ENCODE measurements at regions not wholly inside any gene's neighbourhood (a gene's known extent, or its start where the extent isn't known, plus 50 kb on each side); places are given as distances from the start of the nearest gene placed in this dataset.
"Not testable (repeated sequence)": the region's sequence is repeated elsewhere in the genome, so short reads cannot be mapped to it uniquely, and the experiment has no call there.

DNA sequence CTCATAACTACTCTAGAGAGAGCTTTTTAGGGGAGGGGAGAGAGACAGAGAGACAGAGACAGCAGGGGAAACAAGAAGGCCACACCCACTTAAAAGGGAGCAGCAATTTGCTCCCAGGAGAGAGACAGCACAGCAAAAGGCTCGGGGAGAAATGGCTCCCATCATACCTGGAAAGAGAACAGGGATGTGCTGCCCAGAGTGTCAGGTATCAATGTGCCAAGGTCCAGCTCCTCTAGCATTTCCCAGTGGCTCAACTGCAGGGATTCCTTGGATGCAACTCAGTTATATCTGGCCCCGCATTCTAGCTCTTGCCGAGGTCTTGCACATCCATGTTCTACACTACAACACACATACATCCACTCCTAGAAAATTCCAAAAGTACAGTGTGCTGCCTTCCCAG lies 304.0 kb upstream of the CDYL start:
- TF ChIP-seq, protein P1, sequence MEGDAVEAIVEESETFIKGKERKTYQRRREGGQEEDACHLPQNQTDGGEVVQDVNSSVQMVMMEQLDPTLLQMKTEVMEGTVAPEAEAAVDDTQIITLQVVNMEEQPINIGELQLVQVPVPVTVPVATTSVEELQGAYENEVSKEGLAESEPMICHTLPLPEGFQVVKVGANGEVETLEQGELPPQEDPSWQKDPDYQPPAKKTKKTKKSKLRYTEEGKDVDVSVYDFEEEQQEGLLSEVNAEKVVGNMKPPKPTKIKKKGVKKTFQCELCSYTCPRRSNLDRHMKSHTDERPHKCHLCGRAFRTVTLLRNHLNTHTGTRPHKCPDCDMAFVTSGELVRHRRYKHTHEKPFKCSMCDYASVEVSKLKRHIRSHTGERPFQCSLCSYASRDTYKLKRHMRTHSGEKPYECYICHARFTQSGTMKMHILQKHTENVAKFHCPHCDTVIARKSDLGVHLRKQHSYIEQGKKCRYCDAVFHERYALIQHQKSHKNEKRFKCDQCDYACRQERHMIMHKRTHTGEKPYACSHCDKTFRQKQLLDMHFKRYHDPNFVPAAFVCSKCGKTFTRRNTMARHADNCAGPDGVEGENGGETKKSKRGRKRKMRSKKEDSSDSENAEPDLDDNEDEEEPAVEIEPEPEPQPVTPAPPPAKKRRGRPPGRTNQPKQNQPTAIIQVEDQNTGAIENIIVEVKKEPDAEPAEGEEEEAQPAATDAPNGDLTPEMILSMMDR (IDR thresholded peaks at IDR 0.05; ENCODE audit: extremely low read depth in 1 of 2, insufficient read depth in 1 of 2, low read depth in 1 of 2, low read length in 2 of 2) = no peak
- no peak overlapping the region for H3K27ac ChIP-seq (ENCODE audit: insufficient read depth, low read depth, low read length)
- no peaks in the 10 kb centered on the region for H4K20me1 ChIP-seq (replicated peaks; ENCODE audit: control insufficient read depth, extremely low read depth, insufficient read depth, low read length)
- H3K27me3 ChIP-seq (ENCODE audit: control insufficient read depth in 2 of 2, insufficient read depth in 2 of 2, low read length in 2 of 2) = peaks cover 0 to 2% of the 10 kb centered on the region in 2 experiments
- no peak overlapping the region for H3K9ac ChIP-seq (replicated peaks; ENCODE audit: extremely low read depth, insufficient read depth, low read length)
- no TSS peak for BruUV-seq (replicated peaks)
- no peak overlapping the region for H2AFZ ChIP-seq (ENCODE audit: low read depth, low read length)
- H3K9me1 ChIP-seq (replicated peaks; ENCODE audit: control insufficient read depth, extremely low read depth, insufficient read depth, low read length) = no peaks in the 10 kb centered on the region
- FAIRE-seq = no peak
- no peak overlapping the region for H3K4me2 ChIP-seq (ENCODE audit: insufficient read depth, low read length)
- H3K4me1 ChIP-seq (ENCODE audit: control insufficient read depth, extremely low read depth, insufficient read depth, low read length) = no peaks in the 10 kb centered on the region
- intact Hi-C loops (cut with micrococcal nuclease) (no loop called here), dilution Hi-C loops (cut with MboI; ENCODE audit: extremely low pct_ligation_motif_present, low sequenced_read_pairs) (no loop called here)
- no peaks in the 10 kb centered on the region for H3K36me3 ChIP-seq (ENCODE audit: control insufficient read depth in 2 of 2, extremely low read depth in 1 of 2, insufficient read depth in 2 of 2, low read length in 2 of 2)
- no peaks in the 10 kb centered on the region for H3K9me3 ChIP-seq (replicated peaks; ENCODE audit: control insufficient read depth, insufficient read depth, low read length)
- ChIA-PET CTCF (interaction anchor here (0.8 kb wide), 1 partner anchor 158 kb away, joined by 3 read pairs; no protein-coding TSS in a partner anchor), POLR2A (no interaction called here)
- no peak for DNase-seq (ENCODE audit: low read depth, low spot score)
- no peaks in the 10 kb centered on the region for H3K79me2 ChIP-seq (ENCODE audit: control insufficient read depth, insufficient read depth, low read length)
- H3K4me3 ChIP-seq (replicated peaks in 1 of 3; ENCODE audit: insufficient read depth in 1 of 3, low read depth in 1 of 3, low read length in 3 of 3) = no peak overlapping the region

DNA sequence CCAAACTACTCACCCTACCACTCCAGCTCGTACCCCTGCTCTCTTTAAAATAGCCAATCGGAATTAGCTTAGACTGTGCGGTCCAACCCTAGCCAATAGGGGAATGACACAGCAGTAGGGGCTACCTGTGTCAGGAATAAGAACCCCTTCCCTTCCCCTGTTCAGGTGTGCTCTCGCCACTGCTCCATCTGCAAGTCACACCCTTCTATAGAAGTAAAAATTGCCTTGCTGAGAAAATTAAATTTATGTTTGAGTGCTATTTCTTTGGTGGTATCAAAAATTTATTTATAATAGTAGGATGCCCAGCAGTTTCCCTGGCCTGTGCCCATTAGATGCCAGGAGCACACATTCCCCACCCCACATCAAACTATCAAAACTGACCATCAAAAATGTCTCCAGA lies 304.7 kb upstream of the CDYL start:
- H3K36me3 ChIP-seq (ENCODE audit: control insufficient read depth in 2 of 2, extremely low read depth in 1 of 2, insufficient read depth in 2 of 2, low read length in 2 of 2); BruUV-seq (replicated peaks); intact Hi-C loops (cut with micrococcal nuclease): not testable (repeated sequence)

More for the DNA sequence above, 304.7 kb upstream of the CDYL start:
- CTCF ChIA-PET; H3K27me3 ChIP-seq (ENCODE audit: control insufficient read depth in 2 of 2, insufficient read depth in 2 of 2, low read length in 2 of 2); dilution Hi-C loops (cut with MboI; ENCODE audit: extremely low pct_ligation_motif_present, low sequenced_read_pairs); POLR2A ChIA-PET; FAIRE-seq; DNase-seq (ENCODE audit: low read depth, low spot score); H4K20me1 ChIP-seq (replicated peaks; ENCODE audit: control insufficient read depth, extremely low read depth, insufficient read depth, low read length); H3K4me3 ChIP-seq (replicated peaks in 1 of 3; ENCODE audit: insufficient read depth in 1 of 3, low read depth in 1 of 3, low read length in 3 of 3); H3K79me2 ChIP-seq (ENCODE audit: control insufficient read depth, insufficient read depth, low read length); H3K4me1 ChIP-seq (ENCODE audit: control insufficient read depth, extremely low read depth, insufficient read depth, low read length); H3K4me2 ChIP-seq (ENCODE audit: insufficient read depth, low read length); H3K9me3 ChIP-seq (replicated peaks; ENCODE audit: control insufficient read depth, insufficient read depth, low read length); H3K27ac ChIP-seq (ENCODE audit: insufficient read depth, low read depth, low read length); H3K9ac ChIP-seq (replicated peaks; ENCODE audit: extremely low read depth, insufficient read depth, low read length); H2AFZ ChIP-seq (ENCODE audit: low read depth, low read length); H3K9me1 ChIP-seq (replicated peaks; ENCODE audit: control insufficient read depth, extremely low read depth, insufficient read depth, low read length): not testable (repeated sequence)
